GM18907 (cell line): ENCODE measurements at regions not wholly inside any gene's neighbourhood (a gene's known extent, or its start where the extent isn't known, plus 50 kb on each side); places are given as distances from the start of the nearest gene placed in this dataset.
A peak's percentile ranks its signal among the peaks of the same experiment; 100 is the strongest.
"Not testable (repeated sequence)": the region's sequence is repeated elsewhere in the genome, so short reads cannot be mapped to it uniquely, and the experiment has no call there.

ENCODE experiments used
- ATAC-seq: cut with Tn5 transposase; IDR thresholded peaks from one replicate; pipeline ENCODE4 v1.9.1; 2021; ENCODE audit warnings: mild to moderate bottlenecking, moderate library complexity; ENCODE audit not compliant: unreplicated experiment

DNA sequence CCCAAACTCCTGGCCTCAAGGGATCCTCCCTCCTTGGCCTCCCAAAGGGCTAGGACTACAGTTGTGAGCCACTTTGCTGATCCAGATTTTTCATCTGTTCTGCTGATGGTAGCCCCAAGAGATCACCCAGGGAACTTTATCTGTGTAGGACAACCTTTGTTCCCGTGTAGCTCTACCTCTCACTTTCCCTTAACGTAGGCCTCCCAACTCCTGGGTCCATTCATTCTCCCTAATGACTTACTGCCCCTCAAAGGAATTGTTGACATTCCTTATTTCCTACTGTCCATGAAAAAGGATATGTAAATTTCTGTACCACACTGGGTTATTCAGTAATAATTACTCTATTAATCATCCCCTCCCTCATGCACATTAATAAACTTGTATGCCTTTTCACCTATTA, 51.0 kb upstream of the PHF24 start:
- no peak for ATAC-seq

DNA sequence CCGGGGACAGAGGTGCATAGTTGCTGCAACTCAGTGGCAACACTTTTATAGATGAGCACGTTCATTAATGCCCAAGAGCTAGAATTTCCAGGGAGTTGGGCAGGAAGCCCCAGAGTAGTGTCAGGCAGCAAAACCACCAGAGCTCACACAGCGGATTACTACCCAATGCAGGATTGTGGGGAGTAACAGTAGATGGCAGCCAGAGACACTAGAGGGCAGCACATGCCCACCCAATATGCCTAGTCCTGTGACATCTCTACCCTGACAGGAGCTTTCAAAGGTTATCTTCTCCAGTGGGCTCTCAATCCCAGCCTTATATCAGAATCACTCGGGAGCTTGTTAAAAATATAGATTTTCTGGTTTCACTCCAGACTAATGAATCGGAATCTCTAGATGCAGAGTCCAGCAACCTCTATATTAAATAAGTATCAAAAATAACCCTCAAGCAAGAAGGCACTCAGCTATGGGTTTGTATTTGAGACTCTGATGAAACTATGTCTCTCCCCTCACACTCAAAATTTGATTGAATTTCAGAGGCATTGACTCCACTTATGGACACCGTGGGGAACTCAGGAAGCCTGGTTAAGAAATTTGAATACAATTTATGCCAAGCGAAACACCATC, 58.4 kb upstream of the PHF24 start:
- ATAC-seq = peak; percentile 85

DNA sequence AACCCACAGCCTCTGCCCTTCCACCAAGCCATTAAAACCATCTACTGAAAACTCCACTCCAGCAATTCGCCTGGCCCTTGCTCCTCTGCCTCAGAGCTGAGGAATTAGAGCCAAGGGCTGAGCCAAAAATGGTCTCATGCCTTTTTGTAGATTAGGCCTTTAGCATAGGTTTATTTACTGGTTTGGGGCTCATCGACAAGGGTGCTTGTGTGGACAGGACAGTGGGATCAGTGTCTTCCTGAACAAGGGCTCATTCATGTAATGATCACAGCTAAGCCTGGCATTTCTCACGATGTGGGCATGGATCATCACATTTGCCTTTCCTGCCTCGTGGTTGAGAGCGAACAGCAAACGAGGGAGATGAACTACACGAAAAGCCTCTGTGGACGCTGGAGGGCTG, 59.2 kb upstream of the PHF24 start:
- no peak for ATAC-seq

DNA sequence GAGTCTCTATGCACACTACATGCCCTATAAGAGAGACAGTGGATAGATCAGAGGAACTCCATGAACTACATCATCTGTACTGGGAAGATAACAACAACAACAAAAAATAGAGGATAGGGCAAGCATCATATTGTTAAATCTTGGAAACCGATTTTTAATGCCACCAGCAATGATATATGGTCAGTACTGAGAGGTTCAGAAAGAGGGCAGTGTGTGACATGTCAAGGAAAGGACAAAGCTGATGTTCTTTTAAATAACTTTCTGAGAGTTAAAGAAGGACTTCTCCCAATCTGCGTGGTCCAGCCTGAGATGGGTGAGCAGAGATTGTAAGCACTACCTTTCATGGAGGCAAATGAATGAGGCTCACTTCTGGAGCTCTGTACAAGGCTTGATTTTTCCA, 62.0 kb upstream of the PHF24 start:
- no peak for ATAC-seq

DNA sequence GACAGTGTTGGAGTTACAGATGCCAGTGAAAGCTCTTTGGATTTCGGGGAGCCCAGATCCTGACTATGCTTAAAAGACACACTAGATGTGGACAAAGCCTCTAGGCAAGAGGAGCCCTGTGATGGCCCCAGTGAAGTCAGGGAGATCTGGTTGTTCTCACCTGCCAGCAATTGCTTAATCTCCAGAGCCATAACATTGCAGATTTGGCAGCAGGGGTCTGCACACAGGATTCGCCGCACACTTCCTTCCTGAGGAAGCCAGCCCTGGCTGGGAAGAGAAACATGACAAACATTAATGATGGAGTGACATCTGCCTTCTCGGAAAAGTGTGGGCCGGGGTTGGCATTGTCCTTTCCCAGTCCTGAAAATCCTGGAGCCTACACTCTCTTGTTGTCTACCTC, 65.2 kb upstream of the PHF24 start:
- ATAC-seq = no peak

DNA sequence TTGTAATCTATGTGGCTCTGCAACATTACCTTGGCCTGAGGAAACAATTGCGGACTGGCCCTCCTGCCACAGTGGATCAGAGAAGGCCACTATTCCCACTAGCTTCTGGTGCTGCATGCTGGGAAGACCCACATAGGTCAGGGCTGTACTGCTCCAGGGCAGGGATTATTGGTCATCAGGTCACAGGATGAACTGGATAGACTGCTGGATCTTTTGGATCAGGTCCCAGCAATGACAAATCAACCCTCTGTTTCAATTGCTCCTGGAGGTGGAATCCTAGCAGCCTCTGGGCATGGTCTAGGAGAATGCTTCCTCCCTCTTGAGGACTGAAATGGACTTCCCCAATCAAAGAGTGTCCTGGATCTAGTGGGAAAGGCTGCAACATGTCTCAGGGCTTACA, 66.7 kb upstream of the PHF24 start:
- no peak for ATAC-seq

DNA sequence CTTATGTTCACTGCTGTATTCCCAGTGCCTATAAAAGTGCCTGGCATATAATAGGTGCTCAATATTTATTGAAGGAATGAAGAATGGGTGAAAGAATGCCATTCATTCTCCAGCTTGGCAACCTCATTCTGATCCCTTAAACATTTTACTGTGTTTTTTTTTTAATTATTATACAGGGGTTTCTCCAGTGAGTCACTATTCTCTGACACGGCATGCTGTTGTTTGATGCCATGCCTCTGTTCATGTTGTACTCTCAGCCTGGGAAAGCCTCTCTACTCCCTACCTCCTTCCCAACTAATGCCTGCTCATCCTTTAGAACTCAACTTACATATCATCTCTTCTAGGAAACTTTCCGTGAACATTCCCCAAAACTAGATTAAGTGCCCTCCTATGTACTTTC, 70.2 kb upstream of the PHF24 start:
- no peak for ATAC-seq

DNA sequence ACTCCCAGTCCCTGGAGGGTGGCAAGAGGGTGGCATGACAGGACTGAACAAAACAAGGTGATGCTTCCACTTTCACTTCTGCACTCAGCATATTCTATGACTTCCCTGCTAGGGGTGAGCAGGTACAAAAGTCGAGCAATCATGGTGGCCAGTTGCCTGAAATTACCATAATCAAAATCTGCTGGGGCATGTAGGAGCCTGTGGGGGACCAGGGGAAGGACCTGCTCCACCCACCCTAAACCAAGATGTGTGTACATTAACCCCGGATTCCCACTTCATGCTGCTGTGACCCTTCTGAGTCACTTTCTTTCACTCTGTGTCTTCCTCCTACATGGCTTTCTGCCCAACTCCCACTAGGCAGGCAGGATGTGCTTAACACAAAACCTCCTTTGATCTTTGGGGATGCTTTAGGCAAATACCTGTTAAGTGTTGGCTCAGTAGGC, 73.3 kb upstream of the PHF24 start:
- peak; percentile 92 for ATAC-seq

DNA sequence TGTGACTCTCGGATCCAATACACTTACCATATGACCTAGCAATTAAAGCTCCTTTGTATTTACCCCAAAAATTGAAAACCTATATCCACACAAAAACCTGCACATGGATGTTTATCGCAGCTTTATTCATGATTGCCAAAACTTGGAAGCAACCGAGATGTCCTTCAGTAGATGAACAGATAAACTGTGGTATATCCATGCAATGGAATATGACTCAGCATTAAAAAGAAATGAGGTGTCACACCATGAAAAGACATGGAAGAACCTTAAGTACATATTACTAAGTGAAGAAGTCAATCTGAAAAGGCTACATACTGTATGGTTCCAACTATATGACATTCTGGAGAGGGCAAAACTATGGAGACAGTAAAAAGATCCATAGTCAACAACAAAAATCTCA, 82.0 kb upstream of the PHF24 start:
- no peak for ATAC-seq

DNA sequence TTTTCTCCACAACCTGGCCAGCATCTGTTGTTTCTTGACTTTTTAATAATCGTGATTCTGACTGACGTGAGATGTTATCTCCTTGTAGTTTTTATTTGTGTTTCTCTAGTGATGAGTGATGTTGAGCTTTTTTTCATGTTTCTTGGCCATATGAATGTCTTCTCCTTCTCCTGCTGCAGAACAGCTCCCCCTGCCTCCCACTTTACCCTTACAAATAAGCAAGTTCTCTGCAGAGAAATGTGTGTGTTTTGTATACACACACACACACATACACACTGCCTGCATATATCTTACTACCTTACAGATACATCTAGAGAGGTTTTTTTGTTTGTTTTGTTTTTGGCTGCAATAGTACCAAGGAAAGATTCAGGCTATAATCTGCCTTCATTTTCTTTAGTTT, 88.7 kb upstream of the PHF24 start:
- ATAC-seq = no peak

DNA sequence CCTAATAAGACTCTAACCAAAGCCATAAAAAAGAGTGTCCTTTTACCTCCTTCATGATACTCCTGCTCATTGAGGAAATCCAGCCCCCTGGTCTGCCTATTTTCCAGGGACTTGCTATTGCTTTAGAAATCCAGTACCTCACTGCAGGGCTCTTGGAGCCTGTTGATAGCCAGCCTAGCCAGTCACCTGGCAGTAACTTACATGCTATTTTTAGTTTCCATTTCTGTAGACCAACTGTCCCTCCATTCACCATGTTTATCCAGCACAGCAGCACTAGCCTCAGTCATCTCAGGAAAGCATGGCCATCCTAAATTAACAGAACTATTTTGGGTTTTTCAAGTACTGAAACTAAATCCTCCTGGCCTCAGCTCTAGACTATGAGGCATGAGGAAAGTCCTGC, 91.5 kb upstream of the PHF24 start:
- ATAC-seq = no peak

DNA sequence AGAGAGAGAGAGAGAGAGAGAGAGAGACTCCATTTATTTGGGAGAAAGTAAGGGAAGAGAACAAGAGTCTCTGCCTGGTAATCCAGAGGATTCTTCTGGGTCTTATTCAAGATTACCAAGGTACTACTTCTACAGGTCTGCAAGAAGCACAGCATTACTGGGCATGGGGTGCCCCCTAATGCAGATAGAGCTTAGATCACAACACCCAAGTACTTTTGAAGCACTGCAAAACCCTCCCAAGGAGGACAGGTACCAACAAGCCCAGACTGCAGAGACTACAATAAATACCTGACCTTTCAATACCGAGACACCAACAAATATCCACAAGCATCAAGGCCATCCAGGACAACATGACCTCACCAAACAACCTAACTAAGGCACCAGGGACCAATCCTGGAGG, 94.7 kb upstream of the PHF24 start:
- ATAC-seq = no peak

DNA sequence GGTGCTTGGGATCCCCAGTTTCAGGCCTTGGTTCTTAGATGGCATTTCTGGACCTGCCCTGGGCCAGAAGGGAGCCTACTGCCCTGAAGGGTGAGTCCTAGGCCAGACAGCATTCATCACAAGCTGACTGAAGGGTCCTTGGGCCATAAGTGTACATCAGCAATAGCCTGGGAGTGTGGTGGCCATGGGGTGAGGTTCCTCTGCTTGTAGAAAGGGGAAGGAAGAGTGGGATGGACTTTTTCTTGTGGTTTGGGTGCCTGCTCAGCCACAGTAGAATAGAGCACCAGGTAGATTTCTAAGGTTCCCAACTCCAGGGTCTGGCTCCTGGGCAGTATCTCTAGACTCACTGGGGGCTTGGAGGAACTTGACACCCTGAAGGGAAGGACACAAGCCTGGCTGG, 95.2 kb upstream of the PHF24 start:
- no peak for ATAC-seq

DNA sequence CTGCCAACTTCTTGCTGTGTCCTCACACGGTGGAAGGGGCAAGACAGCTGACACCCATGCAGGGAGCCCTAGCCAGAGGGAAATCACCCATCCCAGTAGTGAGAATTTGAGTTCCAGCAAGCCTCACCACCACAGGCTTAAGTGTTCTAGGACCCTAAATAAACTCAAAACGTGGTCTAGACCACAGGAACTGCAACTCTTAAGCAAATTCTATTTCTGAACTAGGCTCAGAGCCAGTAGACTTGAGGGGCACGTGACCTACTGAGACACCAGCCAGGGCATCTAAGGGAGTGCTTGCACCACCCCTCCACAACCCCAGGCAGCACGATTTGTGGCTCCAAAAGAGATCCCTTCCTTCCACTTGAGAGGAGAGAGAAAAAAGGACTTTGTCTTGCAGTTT, 96.0 kb upstream of the PHF24 start:
- no peak for ATAC-seq

DNA sequence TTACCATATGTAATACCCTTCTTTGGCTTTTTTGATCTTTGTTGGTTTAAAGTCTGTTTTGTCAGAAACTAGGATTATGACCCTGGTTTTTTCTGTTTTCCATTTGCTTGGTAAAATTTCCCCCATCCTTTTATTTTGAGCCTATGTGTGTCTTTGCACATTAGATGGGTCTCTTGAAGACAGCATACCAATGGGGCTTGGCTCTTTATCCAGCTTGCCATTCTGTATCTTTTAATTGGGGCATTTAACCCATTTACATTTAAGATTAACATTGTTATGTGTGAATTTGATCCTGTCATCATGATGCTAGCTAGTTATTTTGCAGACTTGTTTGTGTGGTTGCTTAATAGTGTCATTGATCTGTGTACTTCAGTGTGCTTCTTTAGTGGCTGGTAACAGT, 103.1 kb upstream of the PHF24 start:
- not testable (repeated sequence) for ATAC-seq

DNA sequence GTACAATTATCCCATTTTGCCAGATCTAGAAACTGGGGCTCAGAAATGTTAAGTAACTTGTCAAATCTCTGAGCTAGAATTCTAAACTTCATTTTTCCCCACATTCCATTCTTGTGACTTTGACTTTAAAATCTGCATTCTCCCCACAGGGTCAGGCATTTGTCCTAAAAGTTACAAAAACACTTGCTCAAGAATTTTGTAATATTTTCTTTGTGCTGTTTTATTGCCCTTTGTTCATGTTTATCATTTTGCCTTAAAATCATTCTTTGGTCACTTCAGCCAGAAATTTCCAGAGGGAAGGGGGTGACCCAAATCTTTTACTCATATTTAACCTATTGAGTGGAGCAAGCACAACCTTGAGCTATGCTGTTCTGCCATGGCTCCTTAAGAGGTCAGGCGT, 120.1 kb upstream of the CCL21 start:
- no peak for ATAC-seq

DNA sequence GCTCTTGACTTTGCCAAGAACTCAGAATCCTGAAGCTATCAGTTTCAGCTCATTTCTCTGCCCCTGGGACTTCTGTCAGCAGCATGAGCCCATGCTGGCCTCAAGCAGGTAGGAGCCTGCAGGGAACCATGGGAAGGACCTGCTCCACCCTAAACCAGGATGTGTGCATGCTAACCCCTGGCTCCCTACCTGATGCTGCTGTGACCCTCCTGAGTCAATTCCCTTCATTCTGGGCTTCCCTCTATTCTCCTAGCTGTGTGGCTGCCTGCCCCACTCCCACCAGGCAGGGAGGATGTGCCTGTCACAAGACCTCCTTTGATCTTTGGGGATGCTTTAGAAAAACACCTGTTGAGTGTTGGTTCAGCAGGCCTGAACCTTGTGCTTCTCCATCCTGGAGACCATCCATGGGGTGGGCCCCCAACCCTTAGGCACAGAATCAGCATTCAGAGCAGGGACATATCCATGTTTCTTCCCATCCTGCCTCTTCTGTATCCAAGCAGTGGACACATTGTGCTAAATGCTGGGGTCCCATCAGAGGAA, 117.1 kb upstream of the CCL21 start:
- no peak for ATAC-seq

DNA sequence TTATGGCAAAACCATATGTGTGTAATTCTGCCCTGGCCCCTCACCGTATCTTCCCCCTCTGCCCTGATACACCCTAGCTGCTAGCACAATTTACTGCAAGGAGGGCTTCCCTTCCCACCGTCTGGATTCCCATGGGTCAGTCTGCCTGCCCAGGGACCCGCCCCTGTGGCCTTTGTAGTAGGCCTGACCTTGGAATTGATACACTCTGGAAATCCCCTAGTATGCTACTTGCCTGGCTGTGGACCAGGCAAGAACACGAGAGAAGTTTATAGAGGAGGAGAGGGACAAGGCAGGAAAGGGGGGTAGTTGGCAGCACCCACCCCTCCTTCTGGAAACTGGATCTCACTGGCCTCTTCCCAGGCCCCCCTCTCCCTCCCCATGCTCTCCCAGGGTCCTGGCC, 115.8 kb upstream of the CCL21 start:
- ATAC-seq = no peak

DNA sequence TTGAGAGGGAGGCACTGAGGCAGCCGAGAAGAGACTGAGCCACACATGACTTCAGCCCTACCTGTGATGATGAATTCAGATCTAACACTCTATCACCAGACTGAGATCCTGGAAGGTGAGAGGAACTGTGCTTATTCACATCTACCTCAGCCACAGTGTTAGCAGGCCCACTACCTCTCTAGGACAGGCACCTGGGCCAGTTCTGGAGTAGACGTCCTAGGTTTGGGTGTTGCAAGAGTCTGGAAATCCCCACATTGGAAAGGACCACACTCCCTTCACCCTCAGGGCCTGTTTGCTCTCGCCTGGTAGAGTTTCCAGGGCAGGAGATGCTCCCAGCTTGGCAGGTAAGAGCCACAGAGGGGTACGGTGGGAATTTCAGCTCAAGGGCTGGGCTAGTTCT, 113.8 kb upstream of the CCL21 start:
- no peak for ATAC-seq

DNA sequence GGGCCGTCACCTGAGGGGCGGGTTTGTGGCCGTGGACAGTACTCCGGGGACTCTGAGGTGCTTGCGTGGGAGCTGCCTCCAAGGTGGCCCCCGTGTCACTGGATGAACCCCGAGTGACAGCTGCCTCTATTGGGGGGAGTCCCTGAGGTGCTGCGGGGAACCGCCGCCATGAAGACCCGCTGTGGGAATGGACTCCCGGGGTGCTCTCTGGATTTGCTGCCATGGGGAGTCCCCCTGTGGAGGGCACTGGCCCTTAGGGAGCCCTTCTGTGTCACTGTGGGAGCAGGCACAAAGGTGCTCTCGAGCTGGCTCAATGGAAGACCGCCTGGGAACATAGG, 100.2 kb upstream of the CCL21 start:
- ATAC-seq = no peak

DNA sequence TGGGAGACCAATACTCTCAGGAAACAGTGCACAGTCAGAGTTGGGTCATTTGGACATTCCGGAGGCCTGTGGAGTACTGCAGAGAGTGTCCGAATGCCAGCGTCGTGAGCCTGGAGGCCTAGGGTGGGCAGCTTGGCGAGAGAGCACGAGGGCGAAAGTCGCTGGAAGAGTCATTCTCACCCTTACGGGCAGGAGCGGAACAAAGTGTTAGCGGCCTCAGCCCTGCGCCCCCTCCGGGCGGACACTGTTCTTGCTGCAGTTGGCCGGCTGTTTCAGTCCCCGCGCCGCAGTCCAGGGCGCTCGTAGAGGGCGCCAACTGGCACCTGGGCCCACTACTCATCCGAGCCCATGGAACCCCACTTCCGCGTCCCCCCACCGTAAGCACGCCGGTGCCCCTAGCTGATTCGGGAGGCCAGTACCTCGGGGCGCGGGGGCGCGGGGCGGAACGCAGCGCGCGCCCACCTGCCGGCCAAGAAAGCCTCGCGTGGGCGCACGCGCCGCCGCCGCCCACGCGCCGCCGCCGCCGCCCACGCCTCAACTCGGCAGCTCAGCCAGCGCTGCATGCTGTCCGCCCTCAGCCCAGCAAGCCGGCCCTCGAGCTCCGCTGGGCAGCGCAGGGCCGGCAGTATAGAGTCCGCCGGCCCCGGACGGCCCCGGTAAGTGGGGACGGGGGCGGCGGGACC, 99.7 kb upstream of the CCL21 start:
- no peak for ATAC-seq

DNA sequence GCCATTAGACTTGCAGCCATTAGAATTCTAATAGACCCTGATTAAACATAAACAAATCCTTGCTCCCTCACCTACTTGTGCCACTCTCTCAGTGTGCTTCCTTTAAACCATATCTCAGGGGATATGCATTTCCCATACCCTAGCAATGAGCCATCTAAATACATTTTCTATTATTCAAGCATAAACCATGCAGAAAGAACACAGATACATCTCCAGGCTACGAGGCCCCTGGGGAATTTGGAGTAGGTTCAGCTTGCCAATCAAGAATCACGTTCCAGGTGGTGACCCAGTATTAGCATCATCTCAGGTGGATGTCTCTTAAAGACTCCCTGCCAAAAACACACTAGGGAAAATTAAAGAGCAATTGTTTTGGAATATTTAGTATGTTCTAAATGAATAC, 93.0 kb upstream of the CCL21 start:
- ATAC-seq = no peak

DNA sequence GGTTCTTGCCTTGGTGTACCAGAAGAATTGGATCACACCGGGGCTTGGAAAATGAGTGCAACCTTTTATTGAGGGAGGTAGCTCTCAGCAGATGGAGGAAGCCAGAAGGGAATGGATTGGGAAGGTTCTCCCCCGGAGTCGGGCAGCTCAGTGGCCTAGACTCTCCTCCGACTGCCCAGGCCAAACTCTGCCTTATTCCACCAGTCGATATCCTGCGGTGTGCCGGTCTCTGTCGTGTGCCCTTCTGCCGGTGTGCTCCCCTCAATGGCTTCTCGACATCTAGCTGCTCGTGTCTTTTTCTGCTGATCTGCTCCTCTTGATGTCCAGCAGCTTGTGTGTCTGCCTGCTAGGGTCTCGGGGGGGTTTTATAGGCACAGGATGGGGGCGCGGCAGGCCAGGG, 87.4 kb upstream of the CCL21 start:
- ATAC-seq = no peak
